ENCODE measurements at regions not wholly inside any gene's neighbourhood (a gene's known extent, or its start where the extent isn't known, plus 50 kb on each side); places are given as distances from the start of the nearest gene placed in this dataset.

GRCh38 chr13:104597546-104598180 is 1531.4 kb upstream of the SLC10A2 start:
- TF ChIP-seq YY1 (IDR thresholded peaks at IDR 0.05; ENCODE audit: insufficient read depth, insufficient read length) (no peak), ZNF274 (IDR thresholded peaks at IDR 0.05; ENCODE audit: low read depth, low read length) (no peak)
